Motor neuron (in vitro differentiated cells): ENCODE measurements at regions not wholly inside any gene's neighbourhood (a gene's known extent, or its start where the extent isn't known, plus 50 kb on each side); places are given as distances from the start of the nearest gene placed in this dataset.
"Not testable (repeated sequence)": the region's sequence is repeated elsewhere in the genome, so short reads cannot be mapped to it uniquely, and the experiment has no call there.

Experiments
- ATAC-seq, 8 experiments: fragments of 200-7000 bp; cut with Tn5 transposase; replicated peaks in 6 of 8; 2 replicates each; pipeline ENCODE4 v1.8.0; 2021; ENCODE audit warnings: mild to moderate bottlenecking in 8 of 8, moderate library complexity in 8 of 8
- H3K27ac ChIP-seq, 2 donors: fragments of 250-450 bp; sonication (Bioruptor Pico); 2 replicates each; pipeline ENCODE4 v1.9.0; 2021; ENCODE audit warnings: antibody characterized with exemption in 2 of 2, mild to moderate bottlenecking in 2 of 2, moderate library complexity in 1 of 2
- H3K4me1 ChIP-seq, 2 donors: fragments of 250-450 bp; sonication (Bioruptor Pico); replicated peaks in 1 of 2; 2 replicates each; pipeline ENCODE4 v1.6.1; 2021; ENCODE audit warnings: antibody characterized with exemption in 2 of 2, mild to moderate bottlenecking in 2 of 2, moderate library complexity in 1 of 2
- H3K4me3 ChIP-seq, 5 donors: fragments of 250-450 bp; sonication (Bioruptor Pico); 2 replicates each; pipeline ENCODE4 v1.9.0; 2021; ENCODE audit warnings: antibody characterized with exemption in 5 of 5, mild to moderate bottlenecking in 5 of 5, moderate library complexity in 4 of 5
- WGBS, 10 experiments: fragments of 450-650 bp; shearing (Covaris generic); methylation state at CpG; one replicate each; pipeline ENCODE4 v1.0.0; 2022; 5-methylcytosine and 5-hydroxymethylcytosine counted together
- in situ Hi-C, 9 experiments: fragments of 400-800 bp; cut with MboI; loops; one replicate each; pipeline ENCODE4 v1.15.0; 2021; ENCODE audit warnings: low sequenced_read_pairs in 9 of 9, low pct_unique_long_range_greater_than_20kb in 2 of 9; ENCODE audit not compliant: unreplicated experiment in 9 of 9

DNA sequence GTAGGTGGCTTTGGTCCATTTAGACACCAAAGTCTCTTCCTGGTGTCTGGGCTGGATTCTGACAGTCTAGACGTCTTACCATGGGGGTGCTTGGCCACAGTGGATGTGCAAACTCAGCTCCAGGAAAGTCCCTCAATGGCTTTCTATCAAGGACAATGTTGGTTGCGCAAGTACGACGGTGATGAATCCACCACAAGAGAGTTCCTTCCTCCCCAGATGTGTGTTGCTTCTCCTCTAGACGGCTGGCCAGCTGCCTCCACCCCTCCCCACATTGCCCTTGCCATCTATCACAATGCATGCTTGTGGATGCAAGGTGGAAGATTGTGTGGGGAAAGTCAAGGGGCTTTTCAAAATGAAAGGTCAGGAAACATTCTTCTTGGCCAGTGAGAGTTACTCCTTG, 89.7 kb upstream of the IRX2 start:
- Histone ChIP-seq H3K4me3 (no peak overlapping the region), H3K4me1 (no peaks in the 10 kb centered on the region), H3K27ac (no peak overlapping the region)
- WGBS, 10 experiments = 0 to 64% (median 40%) methylated on average over 1 to 4 of the region's 5 CpGs; no CpG with 5 or more reads in 5 of the 10 experiments
- in situ Hi-C loops = no loop called here
- no peak for ATAC-seq

DNA sequence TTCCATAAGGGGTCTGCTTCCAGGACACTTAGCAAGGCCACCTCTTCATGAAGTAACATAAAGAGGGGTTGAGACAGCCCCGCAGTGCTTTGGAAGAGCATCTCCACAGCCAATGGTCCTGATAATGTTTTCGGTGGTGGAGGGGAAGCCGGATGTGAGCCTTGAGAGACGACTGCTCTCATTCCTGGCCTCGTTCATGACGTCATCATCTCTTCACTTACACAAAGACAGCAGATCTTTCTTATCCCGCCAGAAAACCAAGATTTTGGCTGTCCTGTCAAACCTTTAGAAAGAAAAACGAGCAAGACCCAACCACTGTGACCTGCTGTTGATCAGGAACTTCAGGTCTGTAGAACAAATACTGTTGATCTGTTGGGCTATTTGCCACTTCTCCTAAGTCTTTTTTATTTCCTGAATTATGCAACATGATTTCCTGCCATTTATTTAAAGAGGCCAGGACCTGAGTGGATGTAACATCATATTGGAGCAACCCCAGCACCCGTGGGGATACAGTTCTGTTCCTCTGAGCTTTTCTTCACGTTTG, 89.0 kb upstream of the IRX2 start:
- Histone ChIP-seq H3K4me3 (no peak overlapping the region), H3K4me1 (no peaks in the 10 kb centered on the region), H3K27ac (no peak overlapping the region)
- in situ Hi-C loops = no loop called here
- WGBS, 10 experiments = 0 to 89% (median 66%) methylated on average over 1 to 10 of the region's 10 CpGs; no CpG with 5 or more reads in 2 of the 10 experiments
- no peak for ATAC-seq

DNA sequence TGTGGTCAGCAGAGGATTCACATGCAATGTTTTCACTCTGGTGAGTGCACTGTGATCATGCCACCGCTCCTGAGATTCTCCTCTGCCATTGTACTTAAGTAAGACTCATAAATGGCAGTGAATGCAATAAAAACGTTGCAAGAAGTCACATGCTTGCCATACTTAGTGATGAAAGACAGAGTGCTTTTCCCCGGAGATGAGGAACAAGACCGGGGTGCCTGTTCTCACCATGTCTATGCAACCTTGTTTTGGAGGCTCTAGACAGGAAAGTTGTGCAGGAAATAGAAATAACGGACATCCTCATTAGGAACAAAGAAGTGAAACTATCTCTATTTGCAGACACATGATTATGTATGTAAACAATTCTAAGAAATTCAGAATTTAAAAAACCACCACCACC, 84.7 kb upstream of the IRX2 start:
- in situ Hi-C loops = no loop called here
- Histone ChIP-seq H3K4me1 (peaks cover 0 to 14% of the 10 kb centered on the region in 2 donors), H3K4me3 (no peak overlapping the region), H3K27ac (no peak overlapping the region)
- 16 to 93% (median 63%) methylated on average over 1 to 5 of the region's 5 CpGs for WGBS, 10 experiments
- ATAC-seq = no peak

DNA sequence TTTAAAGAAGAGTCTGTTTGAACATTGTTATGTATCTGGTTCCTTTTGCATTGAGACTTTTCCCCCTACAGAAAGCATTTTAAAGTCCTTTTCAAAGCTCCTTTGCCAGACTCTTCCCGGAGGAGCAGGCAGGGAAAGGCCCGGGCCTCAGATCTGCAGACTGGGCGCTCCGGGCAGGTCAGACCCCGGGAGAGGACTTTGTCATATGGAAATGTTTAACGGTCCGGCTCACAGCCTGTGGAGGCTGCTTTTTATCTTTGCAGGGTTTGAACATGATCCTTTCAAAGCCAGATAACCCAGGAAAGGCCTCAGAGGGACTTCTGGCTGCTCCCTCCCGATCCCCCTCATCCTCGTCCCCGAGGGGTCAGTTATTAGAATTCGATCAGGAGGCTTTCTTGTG, 82.1 kb upstream of the IRX2 start:
- Histone ChIP-seq H3K4me3 (no peak overlapping the region), H3K27ac (no peak overlapping the region), H3K4me1 (peaks cover 0 to 16% of the 10 kb centered on the region in 2 donors)
- peak in 2 of 8 experiments; percentile 33 to 41 for ATAC-seq
- in situ Hi-C loops = no loop called here
- WGBS, 10 experiments = 0 to 53% (median 5%) methylated on average over 1 to 10 of the region's 11 CpGs

DNA sequence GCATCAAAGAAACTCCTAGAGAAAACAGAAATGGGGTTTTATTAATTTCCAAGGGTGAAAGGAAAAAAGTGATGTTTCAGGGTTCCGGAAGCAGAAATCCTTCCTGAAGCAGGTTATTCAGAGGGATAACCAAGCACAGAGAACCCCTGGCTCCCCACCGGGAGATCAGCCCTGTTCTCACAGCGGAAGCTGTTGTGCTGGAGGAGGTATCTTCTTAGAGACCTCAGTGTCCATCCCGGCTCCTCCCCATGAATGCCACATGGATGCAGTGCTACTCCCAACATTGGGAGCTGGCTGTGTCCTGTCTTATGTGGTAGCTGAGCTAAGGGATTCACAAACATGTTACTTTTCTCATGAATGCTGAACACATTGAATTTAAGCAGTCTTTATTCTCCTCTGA, 80.9 kb upstream of the IRX2 start:
- Histone ChIP-seq H3K27ac (no peak overlapping the region), H3K4me3 (no peak overlapping the region), H3K4me1 (peaks cover 0 to 16% of the 10 kb centered on the region in 2 donors)
- WGBS, 10 experiments = 0 to 60% (median 18%) methylated on average over 1 to 3 of the region's 4 CpGs; no CpG with 5 or more reads in 6 of the 10 experiments
- in situ Hi-C loops = no loop called here
- ATAC-seq = no peak

DNA sequence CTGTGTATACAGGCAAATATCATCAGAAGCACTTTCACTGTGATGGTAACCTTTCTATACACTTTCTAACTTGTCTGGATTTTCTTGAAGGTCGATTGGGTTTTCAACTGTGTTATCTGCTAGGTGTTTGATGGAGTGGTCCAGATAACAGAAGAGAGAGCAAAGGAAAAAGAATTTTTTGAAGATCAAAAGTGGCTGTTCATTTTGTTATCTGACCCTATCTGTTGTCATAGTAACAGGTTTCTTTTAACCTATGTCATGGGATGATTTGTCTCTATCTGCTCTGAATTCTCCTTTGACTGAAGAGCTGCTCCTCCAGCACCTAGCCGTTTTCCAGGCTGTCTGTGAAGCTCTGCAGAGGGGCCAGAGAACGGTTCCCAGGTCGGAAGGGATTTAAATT, 77.8 kb upstream of the IRX2 start:
- no peak overlapping the region for H3K4me3 ChIP-seq
- in situ Hi-C loops = no loop called here
- no peak for ATAC-seq
- H3K4me1 ChIP-seq = peaks cover 0 to 15% of the 10 kb centered on the region in 2 donors
- no peak overlapping the region for H3K27ac ChIP-seq
- WGBS, 10 experiments = 0 to 63% (median 16%) methylated on average over 1 to 4 of the region's 4 CpGs; no CpG with 5 or more reads in 2 of the 10 experiments

DNA sequence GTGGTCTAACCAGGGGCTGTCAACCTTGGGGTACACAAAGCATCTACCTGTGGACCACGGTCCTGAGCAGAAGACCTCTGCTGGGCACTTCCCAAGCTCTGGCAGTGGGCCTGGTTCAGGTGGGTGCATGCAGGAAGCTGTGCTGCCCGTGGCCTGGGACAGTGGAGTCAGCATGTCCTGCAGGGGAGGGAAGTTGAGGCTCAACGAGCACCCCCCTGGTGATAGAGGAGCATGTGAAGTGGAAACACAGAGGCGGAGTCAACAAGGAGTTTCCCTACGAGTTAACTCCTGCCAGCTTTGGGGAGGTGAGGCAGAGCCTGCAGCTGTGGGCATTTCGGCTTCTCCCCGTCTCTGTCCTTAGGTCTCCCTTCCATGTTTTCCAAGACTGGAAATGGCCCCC, 67.5 kb upstream of the IRX2 start:
- H3K27ac ChIP-seq = no peak overlapping the region
- in situ Hi-C loops = no loop called here
- H3K4me3 ChIP-seq = no peak overlapping the region
- no peaks in the 10 kb centered on the region for H3K4me1 ChIP-seq
- 0 to 100% (median 66%) methylated on average over 1 to 7 of the region's 7 CpGs; no CpG with 5 or more reads in 6 of the 10 experiments for WGBS, 10 experiments
- ATAC-seq = no peak

DNA sequence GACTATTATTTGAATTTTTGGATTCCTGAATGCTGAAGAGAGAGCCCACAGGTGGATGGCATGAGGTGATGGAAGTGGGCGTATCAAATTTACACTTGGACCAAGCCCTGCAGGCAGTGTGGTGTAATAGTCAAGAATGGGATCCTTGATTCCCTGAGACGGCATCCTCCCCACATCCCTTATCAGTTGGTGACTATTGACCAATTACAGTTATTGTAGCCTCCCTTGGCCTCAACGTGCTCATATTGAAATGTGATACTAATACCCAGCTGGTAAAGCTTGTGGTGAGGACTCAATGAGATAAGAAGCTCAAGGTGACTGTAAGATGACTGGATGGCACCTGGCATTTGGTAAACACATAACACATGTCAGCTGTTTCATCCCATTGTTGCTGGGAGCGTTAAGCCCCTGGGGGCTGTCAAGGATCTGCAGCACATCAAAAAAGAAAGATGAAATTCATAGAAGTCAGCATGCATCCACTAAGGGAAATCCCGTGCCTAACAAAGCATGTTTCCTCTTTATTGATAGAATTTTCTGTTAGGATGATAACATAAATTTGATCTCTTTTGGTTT, 65.6 kb upstream of the IRX2 start:
- Histone ChIP-seq H3K27ac (no peak overlapping the region), H3K4me3 (no peak overlapping the region), H3K4me1 (no peaks in the 10 kb centered on the region)
- in situ Hi-C loops = no loop called here
- ATAC-seq = no peak
- WGBS, 10 experiments = 0 to 89% (median 45%) methylated on average over 1 to 4 of the region's 5 CpGs; no CpG with 5 or more reads in 1 of the 10 experiments

DNA sequence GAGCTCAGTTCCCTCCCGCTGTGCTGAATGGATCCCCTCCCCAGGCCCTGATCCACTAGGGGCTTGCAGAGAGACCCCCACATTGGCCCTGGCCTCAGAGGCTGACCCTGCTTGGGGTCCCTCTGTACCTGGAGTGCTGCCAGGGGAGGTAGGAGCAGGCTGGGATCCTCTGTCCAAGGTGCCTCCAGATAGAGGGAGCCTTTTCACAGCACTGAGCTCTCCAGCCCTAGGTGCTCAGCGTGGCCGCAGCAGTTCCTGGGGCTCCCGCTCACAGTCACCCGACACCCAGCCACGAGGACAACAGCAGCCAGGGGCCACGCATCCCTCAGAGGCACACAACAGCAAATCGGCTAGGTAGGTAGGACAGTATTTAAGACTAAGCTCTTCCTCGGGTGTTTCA, 62.2 kb upstream of the IRX2 start:
- no peak overlapping the region for H3K27ac ChIP-seq
- H3K4me3 ChIP-seq = no peak overlapping the region
- 0 to 90% (median 19%) methylated on average over 1 to 5 of the region's 9 CpGs; no CpG with 5 or more reads in 4 of the 10 experiments for WGBS, 10 experiments
- no peaks in the 10 kb centered on the region for H3K4me1 ChIP-seq
- in situ Hi-C loops = no loop called here
- no peak for ATAC-seq

DNA sequence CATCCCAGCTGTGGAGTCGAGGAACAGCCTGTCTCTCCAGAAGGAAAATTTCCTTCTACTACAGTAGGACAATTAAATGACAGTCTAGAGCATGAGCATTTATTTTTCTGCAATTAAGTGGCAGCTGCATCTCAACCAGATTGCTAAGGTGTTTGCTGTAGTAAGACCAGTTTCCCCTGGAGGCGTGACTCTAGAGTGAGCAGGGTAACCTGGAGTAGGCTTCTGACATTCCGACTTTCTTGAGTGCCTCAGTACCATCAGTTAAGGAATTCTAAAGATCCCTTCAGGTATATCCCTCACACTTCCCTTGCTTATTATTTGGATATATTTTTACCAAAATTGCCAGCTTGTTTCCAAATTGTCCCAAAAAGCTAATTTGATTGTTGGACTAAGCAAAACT, 59.2 kb upstream of the IRX2 start:
- no peak overlapping the region for H3K4me3 ChIP-seq
- no peaks in the 10 kb centered on the region for H3K4me1 ChIP-seq
- H3K27ac ChIP-seq = no peak overlapping the region
- in situ Hi-C loops = no loop called here
- 0 to 100% (median 86%) methylated on average over 1 to 3 of the region's 3 CpGs; no CpG with 5 or more reads in 4 of the 10 experiments for WGBS, 10 experiments
- no peak for ATAC-seq

DNA sequence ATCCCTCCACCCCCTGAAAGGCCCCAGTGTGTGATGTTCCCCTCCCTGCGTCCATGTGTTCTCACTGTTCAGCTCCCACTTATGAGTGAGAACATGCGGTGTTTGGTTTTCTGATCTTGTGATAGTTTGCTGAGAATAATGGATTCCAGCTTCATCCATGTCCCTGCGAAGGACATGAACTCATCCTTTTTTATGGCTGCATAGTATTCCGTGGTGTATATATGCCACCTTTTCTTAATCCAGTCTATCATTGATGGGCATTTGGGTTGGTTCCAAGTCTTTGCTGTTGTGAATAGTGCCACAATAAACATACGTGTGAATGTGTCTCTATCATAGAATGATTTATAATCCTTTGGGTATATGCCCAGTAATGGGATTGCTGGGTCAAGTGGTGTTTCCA, 55.8 kb upstream of the IRX2 start:
- in situ Hi-C loops, H3K27ac ChIP-seq, H3K4me3 ChIP-seq, ATAC-seq: not testable (repeated sequence)
- WGBS, 10 experiments = 33 to 100% (median 97%) methylated on average over 1 to 4 of the region's 5 CpGs; no CpG with 5 or more reads in 7 of the 10 experiments
- peaks cover 0 to 16% of the 10 kb centered on the region in 2 donors for H3K4me1 ChIP-seq

DNA sequence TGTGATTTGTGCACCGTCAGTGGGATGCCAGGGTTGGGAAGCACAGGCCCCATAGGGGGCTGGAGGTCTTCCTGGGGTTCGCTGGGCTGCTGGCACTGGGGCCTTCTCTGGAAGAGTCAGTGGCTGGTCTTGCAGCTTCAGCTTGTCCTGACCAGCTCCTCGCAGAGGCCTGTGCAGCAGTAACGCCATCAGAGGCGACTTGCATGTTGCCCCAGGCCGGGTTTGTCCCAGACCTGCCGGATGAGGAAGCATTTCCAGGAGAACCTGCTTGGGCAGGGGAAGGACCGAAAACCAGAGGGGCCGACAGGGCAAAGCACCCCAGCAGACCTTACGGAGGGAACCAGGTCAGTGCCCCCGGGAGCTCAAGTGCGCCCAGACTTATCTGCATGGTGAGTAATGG, 54.7 kb upstream of the IRX2 start:
- peaks cover 0 to 25% of the 10 kb centered on the region in 2 donors for H3K4me1 ChIP-seq
- 20 to 63% methylated on average over 1 to 6 of the region's 12 CpGs; no CpG with 5 or more reads in 8 of the 10 experiments for WGBS, 10 experiments
- ATAC-seq = no peak
- no peak overlapping the region for H3K27ac ChIP-seq
- in situ Hi-C loops = no loop called here
- no peak overlapping the region for H3K4me3 ChIP-seq

DNA sequence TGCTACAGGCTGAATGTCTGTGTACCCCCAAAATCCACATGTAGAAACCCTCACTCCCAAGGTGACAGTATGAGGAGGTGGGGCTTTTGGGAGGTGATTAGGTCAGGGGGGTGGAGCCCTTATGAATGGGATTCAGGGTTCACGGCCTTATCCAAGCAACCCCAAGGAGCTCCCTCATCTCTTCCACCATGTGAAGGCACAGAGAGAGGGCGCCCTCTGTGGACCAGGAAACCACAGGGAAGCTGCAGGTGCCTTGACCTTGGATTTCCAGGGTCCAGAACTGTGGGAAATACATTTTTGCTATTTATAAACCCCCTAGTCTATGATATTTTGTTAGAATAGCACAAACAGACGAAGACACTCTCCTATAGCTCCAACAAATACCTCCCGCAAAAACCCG, 53.6 kb upstream of the IRX2 start:
- peaks cover 0 to 36% of the 10 kb centered on the region in 2 donors for H3K4me1 ChIP-seq
- WGBS, 10 experiments = 0 to 94% (median 60%) methylated on average over 1 to 4 of the region's 5 CpGs; no CpG with 5 or more reads in 2 of the 10 experiments
- no peak overlapping the region for H3K27ac ChIP-seq
- ATAC-seq = no peak
- in situ Hi-C loops = no loop called here
- no peak overlapping the region for H3K4me3 ChIP-seq

DNA sequence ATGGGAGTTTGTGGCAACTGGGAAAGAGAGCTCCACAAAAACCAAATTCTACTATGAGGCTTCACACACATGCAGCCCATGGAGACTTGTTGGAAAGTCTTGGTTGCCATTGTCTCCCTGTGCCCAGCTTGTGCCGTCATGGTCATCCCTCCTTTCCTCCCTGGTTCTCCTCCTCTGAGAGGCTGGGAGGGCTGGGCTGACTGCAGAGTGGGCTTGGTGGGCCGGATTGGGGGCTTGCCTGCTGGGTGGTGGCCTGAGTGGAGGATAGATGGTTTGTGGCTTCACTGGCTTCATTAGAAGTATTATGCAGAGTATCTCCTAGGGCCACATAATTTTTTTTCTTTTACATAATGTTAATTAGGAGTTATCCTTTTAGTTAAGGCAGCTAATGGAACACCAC, 52.3 kb upstream of the IRX2 start:
- H3K4me3 ChIP-seq = no peak overlapping the region
- no peak for ATAC-seq
- no peak overlapping the region for H3K27ac ChIP-seq
- peaks cover 0 to 45% of the 10 kb centered on the region in 2 donors for H3K4me1 ChIP-seq
- in situ Hi-C loops = no loop called here
- WGBS, 10 experiments = 0 to 83% (median 40%) methylated on average over 1 to 2 of the region's 2 CpGs; no CpG with 5 or more reads in 4 of the 10 experiments
